Mesodermal cell (in vitro differentiated cells): ENCODE measurements at regions not wholly inside any gene's neighbourhood (a gene's known extent, or its start where the extent isn't known, plus 50 kb on each side); places are given as distances from the start of the nearest gene placed in this dataset.

ENCODE experiments used
- H3K27ac ChIP-seq: 2 replicates; pipeline ENCODE4 v1.7.0; 2013; ENCODE audit warnings: mild to moderate bottlenecking, low read depth, low read length, moderate library complexity; ENCODE audit not compliant: severe bottlenecking
- H3K36me3 ChIP-seq: 2 replicates; pipeline ENCODE4 v1.7.1; 2013; ENCODE audit warnings: mild to moderate bottlenecking, low read length, moderate library complexity; ENCODE audit not compliant: control insufficient read depth, insufficient read depth
- H3K4me1 ChIP-seq: one replicate; pipeline ENCODE4 v1.7.1; 2013; ENCODE audit warnings: mild to moderate bottlenecking, low read length; ENCODE audit not compliant: insufficient read depth, control insufficient read depth, poor library complexity, severe bottlenecking
- H3K4me3 ChIP-seq: 2 replicates; pipeline ENCODE4 v1.7.0; 2013; ENCODE audit warnings: low read length, control low read depth, mild to moderate bottlenecking; ENCODE audit not compliant: insufficient read depth, poor library complexity, severe bottlenecking; ENCODE audit errors: extremely low read depth
- H3K9me3 ChIP-seq: 2 replicates; pipeline ENCODE4 v1.7.1; 2013; ENCODE audit warnings: mild to moderate bottlenecking, low read length, moderate library complexity; ENCODE audit not compliant: control insufficient read depth
- WGBS, 2 experiments: methylation state at CpG; one replicate each; pipeline ENCODE4 v1.1.5; 2013; ENCODE audit warnings: missing lambda C conversion rate in 2 of 2; ENCODE audit not compliant: insufficient coverage in 2 of 2; 5-methylcytosine and 5-hydroxymethylcytosine counted together

- WGBS, 2 experiments = 91 to 92% methylated on average over 29 to 32 of the region's 32 CpGs
- no peak overlapping the region for H3K27ac ChIP-seq
- no peak overlapping the region for H3K4me3 ChIP-seq
- no peaks in the 10 kb centered on the region for H3K36me3 ChIP-seq
- H3K9me3 ChIP-seq = no peaks in the 10 kb centered on the region
- peaks cover 4% of the 10 kb centered on the region for H3K4me1 ChIP-seq
Observed at GRCh38 chr5:176733406-176734262, 76.7 kb upstream of the UNC5A start.

GRCh38 chr5:176734756-176735342 lies 75.5 kb upstream of the UNC5A start:
- Histone ChIP-seq H3K36me3 (no peaks in the 10 kb centered on the region), H3K4me3 (no peak overlapping the region)
- WGBS, 2 experiments = 88 to 94% methylated on average over 11 to 12 of the region's 12 CpGs

DNA sequence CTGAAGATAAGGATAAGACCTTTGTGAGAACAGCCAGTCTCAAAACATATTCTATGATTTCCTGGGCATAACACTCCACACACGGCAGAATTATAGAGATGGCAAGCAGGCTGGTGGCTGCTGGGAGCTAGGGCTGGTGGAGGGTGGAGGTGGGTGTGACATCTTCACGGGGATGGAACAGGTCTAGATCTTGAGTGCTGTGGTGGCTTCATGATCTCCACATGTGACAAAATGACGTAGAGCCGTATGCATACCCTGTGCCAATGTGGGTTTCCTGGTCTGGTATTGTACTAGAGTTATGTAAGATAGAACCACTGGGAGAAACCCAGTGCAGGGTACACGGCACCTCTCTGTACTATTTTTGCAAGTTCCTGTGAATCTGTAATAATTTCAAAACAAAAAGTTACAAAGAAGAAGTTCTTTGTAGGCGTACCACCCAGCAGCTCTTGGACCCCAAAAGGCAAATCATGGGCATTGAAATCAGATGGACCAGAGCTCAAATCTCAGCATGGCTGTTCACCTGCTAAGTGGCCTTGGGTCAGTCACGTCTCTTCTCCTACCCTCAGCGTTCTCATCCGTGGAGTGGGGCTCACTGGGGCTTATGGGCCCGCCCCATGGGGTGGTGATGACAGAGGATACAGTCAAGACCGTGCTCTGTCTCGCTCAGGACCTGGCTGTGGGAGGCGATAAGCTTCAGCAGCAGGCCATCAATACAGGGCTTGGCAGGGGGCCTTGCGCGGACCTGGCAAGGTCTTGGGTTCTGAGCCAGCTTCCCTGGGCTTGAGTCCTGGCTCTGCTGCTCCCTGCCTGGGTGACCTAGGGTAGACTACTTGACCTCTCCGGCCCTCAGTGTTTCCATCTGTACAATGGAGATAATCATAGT lies 74.7 kb upstream of the UNC5A start:
- H3K9me3 ChIP-seq = no peaks in the 10 kb centered on the region
- H3K27ac ChIP-seq = no peak overlapping the region
- no peaks in the 10 kb centered on the region for H3K36me3 ChIP-seq
- WGBS, 2 experiments = 91 to 92% methylated on average over 14 of the region's 16 CpGs
- H3K4me1 ChIP-seq = peaks cover 4% of the 10 kb centered on the region
- H3K4me3 ChIP-seq = no peak overlapping the region

More at GRCh38 chr5:176734756-176735342, 75.5 kb upstream of the UNC5A start:
- Histone ChIP-seq H3K9me3 (no peaks in the 10 kb centered on the region), H3K27ac (no peak overlapping the region), H3K4me1 (peaks cover 4% of the 10 kb centered on the region)

- Histone ChIP-seq H3K4me1 (peaks cover 4% of the 10 kb centered on the region), H3K36me3 (no peaks in the 10 kb centered on the region), H3K27ac (no peak overlapping the region), H3K9me3 (no peaks in the 10 kb centered on the region), H3K4me3 (no peak overlapping the region)
- 85 to 97% methylated on average over 6 to 7 of the region's 10 CpGs for WGBS, 2 experiments
Observed at GRCh38 chr5:176736301-176736930, 73.9 kb upstream of the UNC5A start.

- no peak overlapping the region for H3K27ac ChIP-seq
Observed at GRCh38 chr5:176736931-176737745, 73.2 kb upstream of the UNC5A start.

GRCh38 chr5:176737746-176738636 lies 72.4 kb upstream of the UNC5A start:
- Histone ChIP-seq H3K9me3 (no peaks in the 10 kb centered on the region), H3K27ac (no peak overlapping the region), H3K4me1 (peaks cover 4% of the 10 kb centered on the region), H3K36me3 (no peaks in the 10 kb centered on the region), H3K4me3 (no peak overlapping the region)
- 92 to 96% methylated on average over 14 of the region's 21 CpGs for WGBS, 2 experiments

More at GRCh38 chr5:176736931-176737745, 73.2 kb upstream of the UNC5A start:
- 76 to 77% methylated on average over 11 of the region's 11 CpGs for WGBS, 2 experiments
- H3K9me3 ChIP-seq = no peaks in the 10 kb centered on the region
- peaks cover 4% of the 10 kb centered on the region for H3K4me1 ChIP-seq
- H3K36me3 ChIP-seq = no peaks in the 10 kb centered on the region
- no peak overlapping the region for H3K4me3 ChIP-seq

DNA sequence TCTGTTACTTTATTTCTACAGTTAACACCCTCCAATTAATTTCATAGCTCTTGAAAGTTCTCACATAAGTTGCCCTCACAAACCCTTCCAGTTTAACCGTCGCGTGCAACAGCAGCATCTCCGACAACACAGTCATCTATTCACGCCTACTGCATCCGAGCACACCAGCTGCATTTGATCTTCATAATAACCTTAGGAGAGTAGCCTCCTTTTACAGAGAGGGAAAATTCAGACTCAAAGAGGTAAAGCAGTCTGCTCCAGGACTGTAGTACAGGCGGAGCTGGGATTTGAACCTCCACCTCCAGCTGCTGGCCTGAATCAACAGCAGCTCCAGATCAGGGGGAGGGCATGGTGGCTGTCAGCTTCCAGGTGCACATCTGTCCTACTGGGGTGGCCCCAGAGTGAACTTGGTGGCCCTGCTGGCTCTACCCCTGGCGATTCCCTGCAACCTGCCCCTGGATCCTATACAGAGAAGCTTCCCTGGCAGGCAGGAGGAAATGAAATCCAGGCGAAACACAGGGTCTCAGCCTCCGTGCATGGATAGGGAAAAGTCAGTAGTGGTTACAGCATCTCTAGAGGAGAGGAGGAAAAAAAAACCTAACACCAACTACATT lies 71.6 kb upstream of the UNC5A start:
- Histone ChIP-seq H3K27ac (no peak overlapping the region), H3K4me3 (no peak overlapping the region), H3K4me1 (peaks cover 7% of the 10 kb centered on the region), H3K36me3 (no peaks in the 10 kb centered on the region), H3K9me3 (no peaks in the 10 kb centered on the region)
- 90 to 91% methylated on average over 6 to 8 of the region's 10 CpGs for WGBS, 2 experiments

DNA sequence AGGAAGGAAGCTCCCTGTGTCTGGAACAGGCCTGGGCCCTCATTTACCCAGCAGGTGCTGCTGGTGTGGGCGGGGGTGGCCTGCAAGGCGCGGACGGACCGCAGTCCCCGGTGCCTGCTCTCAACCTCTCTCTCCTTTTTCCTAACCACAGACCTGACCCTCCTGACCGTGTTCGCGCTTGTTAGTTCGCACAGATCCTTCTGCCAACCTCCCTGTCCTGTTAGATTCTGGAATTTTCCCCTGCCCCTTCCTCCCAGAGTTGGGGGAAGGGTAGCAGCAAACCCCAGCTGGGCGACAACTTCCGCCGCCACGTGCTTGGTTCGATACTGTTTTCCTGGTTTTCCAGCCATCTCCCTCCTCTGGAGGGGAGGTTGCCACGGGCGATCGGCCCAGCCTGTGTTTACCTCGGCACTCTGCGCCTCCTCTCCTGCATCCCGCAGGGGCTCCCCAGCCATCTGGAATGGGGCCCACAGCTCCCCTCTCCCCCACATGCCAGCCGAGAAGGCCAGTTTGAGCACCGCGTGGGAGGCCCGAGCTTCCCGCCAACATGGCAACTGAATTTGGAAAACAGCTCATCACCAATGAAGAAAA lies 70.8 kb upstream of the UNC5A start:
- peaks cover 11% of the 10 kb centered on the region for H3K4me1 ChIP-seq

More for the DNA sequence above, 70.8 kb upstream of the UNC5A start:
- Histone ChIP-seq H3K9me3 (no peaks in the 10 kb centered on the region), H3K27ac (no peak overlapping the region), H3K4me3 (no peak overlapping the region), H3K36me3 (no peaks in the 10 kb centered on the region)
- 58 to 72% methylated on average over 12 to 23 of the region's 26 CpGs for WGBS, 2 experiments
